Neuron (in vitro differentiated cells): ENCODE measurements at regions not wholly inside any gene's neighbourhood (a gene's known extent, or its start where the extent isn't known, plus 50 kb on each side); places are given as distances from the start of the nearest gene placed in this dataset.

ENCODE experiments used
- H2AFZ ChIP-seq: one replicate; pipeline ENCODE4 v1.6.1; 2013; ENCODE audit warnings: low read depth, mild to moderate bottlenecking, inconsistent platforms, low read length, moderate library complexity
- H3K27me3 ChIP-seq: one replicate; pipeline ENCODE4 v1.6.1; 2013; ENCODE audit warnings: low read length; ENCODE audit not compliant: insufficient read depth
- H3K36me3 ChIP-seq: one replicate; pipeline ENCODE4 v1.6.1; 2013; ENCODE audit warnings: low read length; ENCODE audit not compliant: insufficient read depth
- H3K4me1 ChIP-seq: one replicate; pipeline ENCODE4 v1.6.1; 2013; ENCODE audit warnings: low read length; ENCODE audit not compliant: insufficient read depth
- H3K4me3 ChIP-seq: 2 replicates; pipeline ENCODE4 v1.5.1; 2013; ENCODE audit warnings: mild to moderate bottlenecking, low read length, moderate library complexity
- H3K9me3 ChIP-seq: one replicate; pipeline ENCODE4 v1.6.1; 2013; ENCODE audit warnings: low read length

GRCh38 chr20:7744411-7744810 is 195.8 kb downstream of the HAO1 start:
- Histone ChIP-seq H3K4me1 (no peaks in the 10 kb centered on the region), H3K9me3 (no peaks in the 10 kb centered on the region), H3K4me3 (no peak overlapping the region), H2AFZ (no peak overlapping the region), H3K36me3 (no peaks in the 10 kb centered on the region), H3K27me3 (no peaks in the 10 kb centered on the region)

GRCh38 chr20:7748624-7749023 is 191.6 kb downstream of the HAO1 start:
- H3K9me3 ChIP-seq: no peaks in the 10 kb centered on the region
- H3K4me1 ChIP-seq: no peaks in the 10 kb centered on the region
- H3K27me3 ChIP-seq: peaks cover 2% of the 10 kb centered on the region
- H2AFZ ChIP-seq: no peak overlapping the region
- H3K4me3 ChIP-seq: no peak overlapping the region
- no peaks in the 10 kb centered on the region for H3K36me3 ChIP-seq

DNA sequence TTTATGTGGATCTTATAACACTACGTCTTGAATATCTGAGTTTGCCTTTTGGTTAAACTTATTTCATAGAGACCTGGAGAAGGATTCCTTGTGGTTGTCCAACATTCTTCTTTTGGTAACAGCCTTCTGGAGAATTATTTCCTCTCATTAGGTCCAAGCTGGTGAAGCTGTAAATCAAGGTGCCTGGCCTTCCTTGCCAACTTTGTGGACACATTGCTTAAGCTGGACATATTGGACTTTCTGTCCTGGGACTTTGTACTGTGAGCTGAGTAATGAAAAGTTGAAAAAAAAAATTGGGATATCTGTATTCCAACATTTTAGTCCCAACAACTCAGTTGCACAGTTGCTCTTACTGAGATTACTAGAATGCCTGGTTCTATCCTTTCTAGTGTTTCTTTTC is 186.2 kb downstream of the HAO1 start:
- Histone ChIP-seq H3K9me3 (no peaks in the 10 kb centered on the region), H3K4me1 (no peaks in the 10 kb centered on the region), H3K4me3 (no peak overlapping the region), H3K36me3 (no peaks in the 10 kb centered on the region), H3K27me3 (peaks cover 2% of the 10 kb centered on the region), H2AFZ (no peak overlapping the region)

DNA sequence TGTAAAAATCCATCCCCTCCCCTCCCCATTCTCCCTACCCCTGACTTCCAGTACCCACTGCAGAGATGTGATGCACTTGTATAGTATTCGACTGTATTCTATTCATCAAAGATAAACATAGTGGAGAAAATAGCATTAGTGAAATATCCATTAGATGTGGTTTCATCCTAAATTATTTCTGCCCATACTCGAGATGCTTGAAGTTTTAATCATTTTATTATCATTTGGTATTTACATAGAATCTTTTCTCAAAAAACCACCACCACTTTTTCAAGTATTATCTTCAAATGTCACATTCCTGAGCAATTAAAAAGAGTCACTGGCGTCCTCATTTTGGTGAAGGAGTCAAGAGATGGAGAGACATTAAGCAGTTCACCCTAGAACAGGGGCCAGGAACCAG is 181.9 kb downstream of the HAO1 start:
- Histone ChIP-seq H3K36me3 (no peaks in the 10 kb centered on the region), H3K4me1 (no peaks in the 10 kb centered on the region), H3K27me3 (no peaks in the 10 kb centered on the region), H3K4me3 (no peak overlapping the region), H2AFZ (no peak overlapping the region), H3K9me3 (no peaks in the 10 kb centered on the region)

DNA sequence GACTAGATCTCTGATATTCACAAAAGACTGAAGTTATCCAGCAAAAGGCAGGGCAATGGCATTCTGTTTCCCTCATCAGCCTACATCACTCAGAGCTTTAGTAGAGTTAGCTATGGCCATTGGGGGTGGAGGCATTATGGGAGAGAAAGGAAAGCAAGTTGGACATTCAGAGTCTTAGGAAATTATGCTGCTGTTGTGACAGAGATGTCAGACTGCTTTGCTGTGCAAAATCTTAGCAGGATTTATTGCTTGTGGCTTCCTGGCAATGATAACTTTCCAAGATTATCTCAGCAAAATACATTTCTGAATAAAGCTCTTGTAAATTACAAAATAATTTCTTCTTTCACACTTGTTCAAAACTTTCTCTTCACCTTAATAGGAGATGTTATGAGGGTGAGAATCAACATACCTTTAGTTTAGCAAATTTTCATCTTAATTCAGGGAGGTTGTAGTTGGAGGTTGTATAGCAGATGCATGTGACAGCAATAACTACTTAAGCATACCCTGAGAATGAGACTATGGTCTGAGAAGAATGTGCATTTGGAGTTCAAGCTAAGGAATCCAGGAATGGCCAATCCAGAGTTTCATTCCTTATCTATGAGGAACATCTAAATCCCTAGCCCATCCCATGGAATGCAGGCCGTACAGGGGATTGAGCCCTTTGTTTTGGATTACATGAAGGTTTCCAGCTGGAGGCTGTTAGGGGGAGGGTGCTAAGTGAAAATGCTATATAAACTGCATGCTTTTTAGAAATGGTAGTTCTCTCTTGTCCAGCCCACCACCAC is 179.8 kb downstream of the HAO1 start:
- Histone ChIP-seq H3K4me1 (no peaks in the 10 kb centered on the region), H3K9me3 (no peaks in the 10 kb centered on the region), H3K36me3 (no peaks in the 10 kb centered on the region), H3K27me3 (no peaks in the 10 kb centered on the region), H2AFZ (no peak overlapping the region), H3K4me3 (no peak overlapping the region)

DNA sequence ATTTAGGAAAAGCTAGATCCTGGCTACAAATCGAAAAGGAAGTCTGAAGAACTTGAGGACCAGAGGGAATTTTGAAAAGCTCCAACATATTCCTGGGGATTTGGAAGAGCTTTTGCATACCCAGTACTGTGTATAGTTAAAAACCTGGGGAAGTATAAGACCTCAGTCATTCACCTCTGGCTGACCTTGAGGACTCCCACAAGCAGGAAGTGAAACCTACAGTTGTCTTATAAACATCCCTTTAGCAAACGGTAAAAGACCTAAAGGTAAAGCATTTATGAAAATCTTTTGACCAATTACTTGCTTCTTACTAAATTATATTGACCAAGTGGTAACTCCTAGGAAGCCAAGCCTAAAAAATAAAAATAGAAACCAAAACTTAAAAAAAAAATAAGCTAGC is 175.0 kb downstream of the HAO1 start:
- no peaks in the 10 kb centered on the region for H3K4me1 ChIP-seq
- no peaks in the 10 kb centered on the region for H3K36me3 ChIP-seq
- H3K9me3 ChIP-seq: no peaks in the 10 kb centered on the region
- H3K4me3 ChIP-seq: no peak overlapping the region
- no peak overlapping the region for H2AFZ ChIP-seq
- H3K27me3 ChIP-seq: no peaks in the 10 kb centered on the region

GRCh38 chr20:7770046-7770445 is 170.2 kb downstream of the HAO1 start:
- H3K9me3 ChIP-seq: no peaks in the 10 kb centered on the region
- no peak overlapping the region for H2AFZ ChIP-seq

GRCh38 chr20:7770578-7770977 is 169.7 kb downstream of the HAO1 start:
- H3K9me3 ChIP-seq: no peaks in the 10 kb centered on the region
- no peak overlapping the region for H3K4me3 ChIP-seq
- no peaks in the 10 kb centered on the region for H3K27me3 ChIP-seq
- H2AFZ ChIP-seq: no peak overlapping the region
- peaks cover 3% of the 10 kb centered on the region for H3K4me1 ChIP-seq
- no peaks in the 10 kb centered on the region for H3K36me3 ChIP-seq

More at GRCh38 chr20:7770046-7770445, 170.2 kb downstream of the HAO1 start:
- Histone ChIP-seq H3K4me1 (peaks cover 3% of the 10 kb centered on the region), H3K27me3 (no peaks in the 10 kb centered on the region), H3K4me3 (no peak overlapping the region), H3K36me3 (no peaks in the 10 kb centered on the region)

DNA sequence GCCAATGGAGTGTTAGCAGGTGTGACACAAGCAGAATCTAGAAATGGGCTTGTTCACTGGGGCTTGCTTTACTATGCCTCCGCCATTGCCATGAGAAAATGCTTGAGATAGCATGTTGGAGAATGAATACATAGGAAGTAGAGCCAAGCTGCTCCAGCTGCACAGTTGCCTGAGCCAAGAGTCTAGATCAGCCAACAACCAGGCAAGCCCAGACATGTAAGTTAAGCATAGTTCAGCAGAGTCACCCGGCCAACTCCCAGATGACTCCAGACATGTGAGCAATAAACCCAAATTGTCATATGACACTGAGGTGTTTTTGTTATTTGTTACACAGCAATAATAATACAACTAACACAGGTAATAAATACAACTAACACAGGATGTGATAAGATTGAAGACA is 167.9 kb downstream of the HAO1 start:
- Histone ChIP-seq H3K36me3 (no peaks in the 10 kb centered on the region), H3K4me1 (peaks cover 3% of the 10 kb centered on the region), H3K4me3 (no peak overlapping the region), H3K9me3 (no peaks in the 10 kb centered on the region), H2AFZ (no peak overlapping the region), H3K27me3 (no peaks in the 10 kb centered on the region)

DNA sequence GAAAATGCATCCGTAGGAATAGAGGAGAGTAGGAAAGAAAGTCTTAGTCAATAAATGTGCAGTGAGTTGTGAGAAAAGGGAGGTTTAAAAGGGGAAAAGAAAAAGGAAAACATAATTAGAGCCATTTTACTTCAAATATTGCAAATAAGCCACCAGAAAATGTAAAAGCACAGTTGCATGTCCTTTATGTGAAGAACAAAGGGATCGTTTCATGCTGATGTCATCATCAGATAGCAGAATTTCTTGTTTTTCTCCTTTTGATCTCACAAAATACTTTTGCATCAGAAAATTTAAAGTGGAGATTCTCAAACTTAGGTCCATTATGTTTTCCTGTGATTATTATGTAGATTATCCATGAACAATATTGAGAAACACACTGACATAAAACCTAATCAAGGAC is 166.7 kb downstream of the HAO1 start:
- no peaks in the 10 kb centered on the region for H3K27me3 ChIP-seq
- no peak overlapping the region for H3K4me3 ChIP-seq
- H3K36me3 ChIP-seq: no peaks in the 10 kb centered on the region
- peaks cover 3% of the 10 kb centered on the region for H3K4me1 ChIP-seq
- H3K9me3 ChIP-seq: no peaks in the 10 kb centered on the region
- H2AFZ ChIP-seq: no peak overlapping the region

DNA sequence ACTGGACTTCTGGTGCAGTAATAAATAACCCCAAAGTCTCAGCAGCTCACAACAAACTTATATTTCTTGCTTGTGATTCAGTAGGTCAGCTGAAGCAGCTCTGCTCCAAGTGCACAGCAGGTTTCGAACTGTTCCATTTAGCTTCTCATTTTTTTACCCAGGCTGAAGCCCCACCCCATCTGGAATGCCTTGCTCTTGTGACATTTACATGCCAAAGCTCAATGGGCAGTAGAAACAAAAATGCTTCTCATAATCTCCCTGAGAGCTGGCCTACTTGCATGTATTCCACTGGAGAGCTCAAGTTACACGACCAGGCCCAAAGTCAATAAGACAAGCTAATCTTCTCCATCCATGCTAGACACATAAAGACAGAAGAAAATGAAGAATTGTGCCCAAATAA is 165.2 kb downstream of the HAO1 start:
- H3K4me1 ChIP-seq: peaks cover 3% of the 10 kb centered on the region
- no peaks in the 10 kb centered on the region for H3K36me3 ChIP-seq
- H3K9me3 ChIP-seq: no peaks in the 10 kb centered on the region
- no peaks in the 10 kb centered on the region for H3K27me3 ChIP-seq
- H2AFZ ChIP-seq: no peak overlapping the region
- H3K4me3 ChIP-seq: no peak overlapping the region

GRCh38 chr20:7776148-7776547 is 164.1 kb downstream of the HAO1 start:
- Histone ChIP-seq H3K27me3 (no peaks in the 10 kb centered on the region), H3K9me3 (no peaks in the 10 kb centered on the region), H3K36me3 (no peaks in the 10 kb centered on the region)

DNA sequence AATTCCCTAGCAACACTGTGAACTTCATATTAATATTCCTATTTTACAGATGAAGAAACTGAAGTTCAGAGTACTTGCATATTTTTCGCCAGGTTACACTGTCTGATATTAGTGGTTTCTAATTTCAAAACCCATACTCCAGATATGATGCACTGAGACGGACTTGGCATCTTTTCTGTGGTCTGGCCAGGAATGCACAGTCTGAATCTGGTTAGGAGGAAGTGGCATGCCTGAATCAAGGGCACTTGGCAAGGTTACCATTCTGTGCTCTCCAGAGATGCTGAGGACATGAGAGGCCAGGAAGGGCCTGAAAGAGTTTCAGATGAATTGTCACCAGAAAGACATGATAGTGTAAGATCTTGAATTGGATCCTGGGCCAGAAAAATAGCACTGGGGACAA is 150.1 kb downstream of the HAO1 start:
- H3K27me3 ChIP-seq: no peaks in the 10 kb centered on the region
- H3K9me3 ChIP-seq: no peaks in the 10 kb centered on the region
- no peaks in the 10 kb centered on the region for H3K4me1 ChIP-seq
- H3K4me3 ChIP-seq: no peak overlapping the region
- no peaks in the 10 kb centered on the region for H3K36me3 ChIP-seq
- no peak overlapping the region for H2AFZ ChIP-seq

More at GRCh38 chr20:7776148-7776547, 164.1 kb downstream of the HAO1 start:
- no peak overlapping the region for H3K4me3 ChIP-seq
- peaks cover 3% of the 10 kb centered on the region for H3K4me1 ChIP-seq
- H2AFZ ChIP-seq: no peak overlapping the region
